Erythroblast (primary cell): ENCODE measurements at regions not wholly inside any gene's neighbourhood (a gene's known extent, or its start where the extent isn't known, plus 50 kb on each side); places are given as distances from the start of the nearest gene placed in this dataset.

Experiments
- GATA1 ChIP-seq: IDR thresholded peaks from 2 replicates; pipeline ENCODE4 v1.6.1; 2011; ENCODE audit warnings: low read depth, mild to moderate bottlenecking, control low read depth, low read length, moderate library complexity
- POLR2A ChIP-seq: IDR thresholded peaks from 2 replicates; pipeline ENCODE4 v1.6.1; 2011; ENCODE audit warnings: mild to moderate bottlenecking, low read length

DNA sequence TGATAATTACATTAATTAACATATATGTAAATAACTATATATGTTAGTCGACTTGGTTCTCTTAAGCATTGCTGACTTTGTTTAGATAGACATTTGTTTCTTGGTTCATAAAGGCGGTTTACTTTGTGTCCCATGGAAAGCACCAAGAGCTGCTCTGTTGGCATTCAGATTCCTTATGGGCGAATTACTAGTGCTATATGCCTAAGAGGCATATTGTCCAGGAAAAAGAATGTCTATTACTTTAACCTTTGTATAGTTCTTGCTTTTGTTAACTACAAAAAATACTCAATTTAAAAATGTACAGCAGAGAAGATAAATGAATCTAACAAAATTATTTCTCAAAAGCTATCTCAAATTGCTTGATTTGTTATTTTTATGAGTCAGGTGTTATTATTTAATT, 532.8 kb downstream of the FAT4 start:
- TF ChIP-seq POLR2A = no peak
- no peak for TF ChIP-seq GATA1
